ENCODE measurements at regions not wholly inside any gene's neighbourhood (a gene's known extent, or its start where the extent isn't known, plus 50 kb on each side); places are given as distances from the start of the nearest gene placed in this dataset.

- Histone ChIP-seq H3K4me3 (no peak overlapping the region), H3K36me3 (no peaks in the 10 kb centered on the region), H3K4me1 (peaks cover 0 to 3% (median 0%) of the 10 kb centered on the region in 9 donors), H3K9me3 (peaks cover 0 to 2% (median 0%) of the 10 kb centered on the region in 11 donors), H3K27me3 (no peaks in the 10 kb centered on the region), H3K27ac (no peak overlapping the region)
- no peak for ATAC-seq
- WGBS, 2 donors, result 85 to 89% methylated on average over 4 to 5 of the region's 5 CpGs
- intact Hi-C loops (cut with DNase I), result loop anchor here in 3 of 10 donors (10.0 kb wide), 2 partner anchors 265 to 525 kb away; no protein-coding TSS in a partner anchor
- no peak for DNase-seq
- no peak for TF ChIP-seq CTCF (IDR thresholded peaks at IDR 0.05)
Measured at GRCh38 chr20:12199703-12200102, 282.0 kb downstream of the BTBD3 start.

- 72 to 75% methylated on average over 5 of the region's 5 CpGs for WGBS, 2 donors
- Histone ChIP-seq H3K9me3 (peaks cover 0 to 16% (median 0%) of the 10 kb centered on the region in 11 donors), H3K27me3 (no peaks in the 10 kb centered on the region), H3K4me1 (peaks cover 0 to 3% (median 0%) of the 10 kb centered on the region in 9 donors), H3K4me3 (no peak overlapping the region), H3K27ac (peak overlapping the region in 2 of 10 donors; percentile 15 to 23), H3K36me3 (no peaks in the 10 kb centered on the region)
- ATAC-seq (peak; percentile 69 to 92 (median 88)), DNase-seq (peak in 1 of 2 donors; percentile 8)
- no peak for TF ChIP-seq CTCF (IDR thresholded peaks at IDR 0.05)
- intact Hi-C loops (cut with DNase I), result loop anchor here in 3 of 10 donors (10.0 kb wide), 2 partner anchors 267 to 527 kb away; no protein-coding TSS in a partner anchor
Measured at GRCh38 chr20:12201289-12201991, 283.7 kb downstream of the BTBD3 start.

- Histone ChIP-seq H3K9me3 (peaks cover 0 to 25% (median 3%) of the 10 kb centered on the region in 11 donors), H3K36me3 (no peaks in the 10 kb centered on the region), H3K4me3 (no peak overlapping the region), H3K4me1 (peaks cover 0 to 3% (median 0%) of the 10 kb centered on the region in 9 donors), H3K27ac (no peak overlapping the region), H3K27me3 (no peaks in the 10 kb centered on the region)
- intact Hi-C loops (cut with DNase I), result loop anchor here in 3 of 10 donors (10.0 kb wide), 2 partner anchors 269 to 529 kb away; no protein-coding TSS in a partner anchor
- no peak for ATAC-seq
- no peak for TF ChIP-seq CTCF (IDR thresholded peaks at IDR 0.05)
- no peak for DNase-seq
Measured at GRCh38 chr20:12203399-12203798, 285.7 kb downstream of the BTBD3 start.

- Histone ChIP-seq H3K4me3 (no peak overlapping the region), H3K9me3 (peaks cover 0 to 25% (median 3%) of the 10 kb centered on the region in 11 donors), H3K27ac (no peak overlapping the region), H3K4me1 (peaks cover 0 to 3% (median 0%) of the 10 kb centered on the region in 9 donors), H3K36me3 (no peaks in the 10 kb centered on the region), H3K27me3 (no peaks in the 10 kb centered on the region)
- TF ChIP-seq CTCF (IDR thresholded peaks at IDR 0.05), result no peak
- no peak for DNase-seq
- intact Hi-C loops (cut with DNase I), result loop anchor here in 3 of 10 donors (10.0 kb wide), 2 partner anchors 269 to 529 kb away; no protein-coding TSS in a partner anchor
- ATAC-seq, result no peak
- 69 to 88% methylated on average over 1 of the region's 1 CpG for WGBS, 2 donors
Measured at GRCh38 chr20:12203981-12204380, 286.3 kb downstream of the BTBD3 start.

Measured in heart right ventricle (tissue), 16 donors.